GM21447 (cell line): ENCODE measurements at regions not wholly inside any gene's neighbourhood (a gene's known extent, or its start where the extent isn't known, plus 50 kb on each side); places are given as distances from the start of the nearest gene placed in this dataset.

ENCODE experiments used
- ATAC-seq: cut with Tn5 transposase; IDR thresholded peaks from one replicate; pipeline ENCODE4 v1.9.1; 2021; ENCODE audit not compliant: unreplicated experiment

DNA sequence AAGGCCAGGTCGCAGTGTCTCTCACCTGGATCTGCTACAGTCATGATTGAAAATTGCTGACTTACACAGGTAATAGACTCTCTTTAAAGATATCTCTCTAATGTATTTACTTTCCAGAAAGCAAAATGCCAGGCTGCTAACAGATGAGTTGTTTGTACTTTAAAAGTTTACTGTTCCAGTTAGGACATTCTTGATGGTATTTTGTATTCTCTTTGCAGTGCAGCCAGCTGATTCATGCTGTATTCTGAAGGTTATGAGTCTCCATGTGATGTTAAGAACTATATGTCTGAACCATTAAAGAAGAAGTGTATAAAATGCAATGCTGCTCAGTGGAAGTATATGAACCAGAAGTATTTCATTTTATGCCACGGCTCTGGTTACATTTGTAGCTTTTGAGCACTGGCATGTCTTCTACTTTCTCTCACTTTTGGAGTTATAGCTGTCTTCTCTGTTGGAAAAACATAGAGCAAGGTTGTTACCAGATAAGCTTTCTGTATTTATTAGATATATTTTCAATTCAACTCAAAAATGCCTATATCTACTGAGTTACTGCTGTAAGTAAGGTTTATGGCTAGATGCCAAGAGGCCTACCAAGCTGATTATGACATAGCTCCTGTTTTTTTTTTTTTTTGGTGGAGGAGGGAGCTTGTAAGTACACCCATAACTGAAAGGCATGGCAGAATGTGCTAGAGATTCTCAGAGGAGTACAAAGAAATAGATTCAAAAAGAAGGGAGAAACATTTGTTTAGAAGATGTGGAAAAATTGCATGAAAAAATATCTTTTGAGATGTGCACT, 130.5 kb upstream of the MAN1A1 start:
- ATAC-seq = no peak

DNA sequence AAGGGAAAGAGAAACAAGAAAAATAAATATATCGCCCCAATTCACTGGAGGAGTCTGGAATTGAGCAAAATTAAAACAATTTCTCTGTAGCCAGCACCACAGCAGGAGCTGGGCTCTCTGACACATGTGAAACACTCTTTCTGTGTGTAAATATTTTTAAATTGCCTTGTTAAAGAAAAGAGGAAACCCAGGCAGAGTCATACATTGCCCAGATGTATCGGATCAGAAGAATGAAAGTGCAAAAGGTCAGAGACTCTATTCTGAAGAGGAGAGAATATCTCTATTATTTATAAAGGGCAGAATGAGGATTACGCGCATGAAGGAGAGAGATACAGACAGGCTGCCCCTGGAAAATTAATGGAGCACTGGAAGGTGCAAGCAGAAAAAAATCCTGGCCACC, 127.0 kb upstream of the MAN1A1 start:
- ATAC-seq = peak; percentile 90

DNA sequence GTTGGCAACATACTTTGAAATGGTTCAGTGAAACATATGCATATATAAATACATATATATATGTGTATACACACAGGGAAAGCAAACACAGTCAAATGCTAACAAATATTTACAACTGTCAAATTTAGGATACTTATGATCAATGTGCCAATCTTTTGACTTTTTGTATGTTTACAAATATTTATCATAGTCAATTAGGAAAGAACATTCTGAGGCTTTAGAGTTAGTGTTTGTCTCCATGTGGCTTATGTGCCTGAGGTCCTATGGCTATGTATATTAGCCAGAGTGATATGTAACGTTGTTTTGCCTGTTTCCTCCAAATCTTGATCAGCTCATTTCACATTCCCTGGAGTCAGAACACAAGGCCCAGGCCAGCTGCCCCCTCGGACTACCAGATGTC, 126.5 kb upstream of the MAN1A1 start:
- peak; percentile 19 for ATAC-seq

DNA sequence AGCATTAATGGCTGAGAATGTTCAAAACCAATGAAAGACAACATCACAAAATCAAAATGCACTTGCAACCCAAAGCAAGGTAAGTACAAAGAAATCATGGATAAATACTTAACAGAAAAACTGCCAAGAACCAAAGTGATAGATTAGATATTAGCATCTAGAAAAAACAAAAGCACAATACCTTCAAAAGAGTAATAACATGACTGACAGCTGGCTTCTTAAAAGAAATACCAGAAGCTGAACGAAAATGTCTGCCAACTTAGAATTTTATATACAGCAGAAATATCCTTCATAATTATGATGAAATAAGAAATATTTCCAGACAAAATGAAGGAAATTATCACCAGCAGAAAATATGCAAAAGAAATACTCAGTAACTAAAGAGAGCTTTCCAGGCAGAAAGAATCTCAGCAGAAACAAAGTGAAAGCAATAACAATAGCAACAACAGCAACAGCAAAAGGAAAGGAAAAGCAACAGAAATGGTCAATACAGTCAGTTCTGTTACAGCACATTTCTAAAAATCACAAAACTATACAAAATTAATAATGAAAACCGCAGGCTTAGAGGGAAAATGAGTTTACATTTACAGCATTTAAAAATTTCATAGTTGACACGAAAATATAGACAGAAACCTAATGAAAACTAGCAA, 121.5 kb upstream of the MAN1A1 start:
- peak; percentile 57 for ATAC-seq

DNA sequence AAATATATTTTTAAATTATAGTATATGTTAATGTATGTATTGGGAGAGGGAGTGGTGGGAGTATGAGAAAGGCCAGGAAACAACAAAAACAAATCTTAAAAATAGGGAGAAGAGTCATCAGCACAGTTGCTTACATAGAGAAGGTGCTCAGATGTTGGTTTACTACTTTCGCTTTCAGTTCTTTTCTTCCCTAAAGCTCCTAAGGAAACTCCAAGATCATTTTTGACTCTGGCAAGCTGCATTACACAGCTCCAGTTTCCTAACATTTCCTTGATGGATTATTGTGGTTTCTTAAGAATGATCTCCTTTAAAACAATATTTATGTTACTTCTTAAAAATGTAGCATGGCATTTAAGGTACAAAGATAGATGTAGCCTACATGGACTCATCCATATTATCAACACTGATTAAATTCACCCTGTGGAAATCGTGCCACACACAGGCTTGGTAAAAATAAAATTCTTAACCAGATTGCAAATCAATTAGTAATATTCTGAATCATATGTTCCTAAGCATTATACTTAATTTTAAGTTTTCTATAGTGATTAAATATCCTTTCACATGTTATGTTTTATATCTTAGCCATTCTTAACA, 118.0 kb upstream of the MAN1A1 start:
- ATAC-seq = no peak

DNA sequence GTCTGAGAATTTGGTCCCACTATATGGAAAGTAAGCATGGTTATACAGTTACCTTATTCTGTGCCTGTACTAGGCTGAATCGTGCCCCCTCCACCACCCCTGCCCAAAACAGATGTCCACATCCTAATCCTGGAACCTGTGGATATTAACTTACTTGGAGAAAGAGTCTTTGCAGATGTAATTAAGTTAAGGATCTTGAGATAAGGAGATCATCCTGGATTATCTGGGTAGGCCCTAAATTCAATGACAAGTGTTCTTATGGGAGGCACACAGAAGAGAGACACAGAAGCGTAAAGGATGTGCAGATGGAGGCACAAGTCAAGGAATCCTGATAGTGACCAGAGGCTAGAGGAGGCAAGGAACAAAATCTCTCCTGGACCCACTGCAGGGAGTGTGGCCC, 116.7 kb upstream of the MAN1A1 start:
- ATAC-seq = no peak

DNA sequence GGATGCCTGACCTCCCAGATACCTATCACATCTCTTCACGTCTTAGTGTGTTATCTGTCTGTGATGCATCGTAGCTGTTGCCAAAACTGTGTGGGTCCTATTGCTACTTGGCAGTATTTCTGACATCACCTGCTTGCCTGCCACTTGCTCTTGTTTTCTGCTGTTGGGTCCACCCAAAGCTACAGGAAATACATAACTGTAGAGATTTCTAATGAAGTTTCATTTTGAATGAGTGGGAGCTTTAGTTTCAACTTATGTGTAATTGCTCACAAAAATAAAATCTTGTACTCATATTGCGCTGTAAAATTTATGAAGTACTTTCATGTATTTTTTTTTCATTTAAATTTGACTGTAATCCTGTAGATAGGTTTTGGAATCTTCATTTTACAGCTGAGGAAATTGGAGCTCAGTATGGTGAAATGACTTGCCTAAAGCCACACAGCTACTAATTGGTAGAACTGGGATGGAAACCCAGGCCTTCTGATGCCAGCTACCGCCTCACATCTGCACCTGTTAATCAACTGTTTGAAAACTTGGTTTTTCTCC, 113.6 kb upstream of the MAN1A1 start:
- peak; percentile 71 for ATAC-seq

DNA sequence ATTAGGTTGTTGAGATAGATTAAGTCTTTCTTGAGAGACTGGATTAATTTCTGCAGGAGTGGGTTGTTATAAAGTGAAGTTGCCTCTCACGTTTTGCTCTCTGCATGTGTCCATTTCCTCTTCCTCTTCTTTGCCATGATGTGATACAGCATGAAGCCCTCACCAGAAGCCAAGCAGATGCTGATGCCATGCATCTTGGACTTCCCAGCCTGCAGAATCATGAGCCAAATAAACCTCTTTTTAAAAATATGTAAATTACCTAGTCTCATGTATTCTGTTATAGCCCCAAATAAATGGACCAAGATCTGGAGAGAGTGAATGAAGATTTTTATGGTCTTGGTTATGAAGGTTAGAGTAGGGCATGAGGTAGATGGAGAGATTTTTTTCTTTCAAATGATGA, 111.6 kb upstream of the MAN1A1 start:
- no peak for ATAC-seq

DNA sequence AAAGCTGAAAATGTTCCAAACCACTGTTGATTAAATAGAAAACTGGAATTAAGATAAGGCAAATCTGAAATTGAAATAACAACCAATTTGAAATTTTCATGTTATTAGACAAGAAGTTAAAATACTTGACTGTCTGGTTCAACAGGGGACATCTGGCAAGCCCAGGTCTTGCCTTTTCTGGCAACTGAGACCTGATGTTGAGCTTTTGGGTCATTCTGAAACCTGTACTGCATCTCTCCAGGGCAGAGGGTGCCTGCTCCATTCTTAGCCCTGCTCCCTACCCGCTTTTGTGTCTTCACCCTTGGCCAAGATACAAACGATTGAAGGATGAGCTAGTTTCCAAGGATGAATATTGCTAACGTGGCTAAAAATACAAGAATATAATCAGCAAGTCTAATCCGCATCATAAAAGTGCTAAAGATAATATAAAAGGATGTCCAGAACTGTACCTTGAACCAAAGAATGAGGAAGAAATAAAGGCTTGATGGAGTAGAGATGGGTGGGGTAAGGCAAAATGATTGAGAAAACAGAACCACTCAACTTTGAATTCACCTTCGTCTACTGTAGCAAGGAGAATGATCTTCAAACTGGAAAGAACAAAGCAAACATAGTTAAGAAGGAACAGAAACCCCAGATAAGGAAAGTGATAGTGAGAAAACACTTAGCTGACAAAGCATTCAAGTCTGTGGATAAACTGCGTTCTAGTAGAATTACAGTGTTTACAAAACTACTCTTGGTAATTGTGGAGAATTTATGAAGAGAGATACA, 109.8 kb upstream of the MAN1A1 start:
- ATAC-seq = peak; percentile 75

DNA sequence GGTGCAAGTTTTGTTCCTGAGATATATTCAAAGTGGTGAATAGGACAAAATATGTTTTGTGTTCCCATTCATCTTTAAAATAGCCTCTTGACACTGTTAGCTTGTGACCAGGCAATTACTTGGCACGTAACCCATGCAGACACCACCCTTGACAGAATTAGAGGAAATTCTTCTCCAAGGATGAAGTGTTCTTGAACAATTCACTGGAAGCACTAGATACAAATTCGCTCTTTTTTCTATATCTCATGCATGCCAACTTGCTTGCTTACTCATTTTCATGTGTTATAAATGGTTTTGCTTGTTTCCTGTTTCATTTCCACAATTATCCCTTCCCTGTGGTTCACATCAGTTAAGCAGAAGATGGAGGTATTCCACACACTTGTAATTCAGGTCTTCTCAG, 105.2 kb upstream of the MAN1A1 start:
- no peak for ATAC-seq

DNA sequence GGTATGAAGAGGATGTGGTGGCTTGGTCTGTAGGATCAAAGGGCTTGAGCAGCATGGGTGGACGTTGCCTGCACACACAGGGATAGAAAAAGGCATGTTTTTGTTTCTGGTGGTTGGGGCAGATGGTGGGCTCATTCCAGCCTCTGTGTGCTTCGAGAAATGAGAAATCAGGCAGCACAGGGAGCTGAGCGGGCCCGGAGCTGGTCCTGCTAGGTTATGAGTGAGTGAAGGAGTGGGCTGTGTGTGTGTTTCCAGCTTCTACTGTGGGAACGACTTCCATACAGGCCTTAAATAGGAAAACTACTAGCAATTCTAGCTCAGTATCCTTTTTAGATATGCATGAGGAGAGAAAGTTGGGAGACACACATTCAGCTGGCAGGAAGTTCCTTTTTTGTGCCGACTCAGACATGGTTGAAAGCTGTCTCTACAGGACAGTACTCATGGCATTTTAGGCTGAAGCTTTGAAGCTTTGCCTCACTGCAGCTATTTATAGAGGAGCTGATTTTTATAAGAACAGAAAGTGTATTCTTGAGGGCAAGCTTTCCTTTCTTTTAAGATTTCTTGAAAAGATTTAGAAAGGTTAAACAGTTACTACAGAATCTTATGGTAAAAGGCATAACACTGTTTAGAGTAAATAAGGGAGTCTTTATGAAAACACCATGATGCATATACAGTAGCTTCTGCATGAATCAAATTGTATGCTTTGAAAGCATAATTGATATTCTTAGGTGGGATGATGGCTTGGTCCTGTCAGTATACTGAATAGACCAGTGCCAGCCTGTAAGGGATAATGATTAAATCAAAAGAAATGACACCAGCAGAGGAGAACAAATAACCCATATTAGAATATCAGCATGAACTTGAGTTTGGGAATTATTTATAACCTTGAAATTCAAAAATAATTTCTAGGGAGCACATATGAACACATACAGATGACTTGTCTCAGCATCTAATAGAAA, 104.0 kb upstream of the MAN1A1 start:
- ATAC-seq = no peak

DNA sequence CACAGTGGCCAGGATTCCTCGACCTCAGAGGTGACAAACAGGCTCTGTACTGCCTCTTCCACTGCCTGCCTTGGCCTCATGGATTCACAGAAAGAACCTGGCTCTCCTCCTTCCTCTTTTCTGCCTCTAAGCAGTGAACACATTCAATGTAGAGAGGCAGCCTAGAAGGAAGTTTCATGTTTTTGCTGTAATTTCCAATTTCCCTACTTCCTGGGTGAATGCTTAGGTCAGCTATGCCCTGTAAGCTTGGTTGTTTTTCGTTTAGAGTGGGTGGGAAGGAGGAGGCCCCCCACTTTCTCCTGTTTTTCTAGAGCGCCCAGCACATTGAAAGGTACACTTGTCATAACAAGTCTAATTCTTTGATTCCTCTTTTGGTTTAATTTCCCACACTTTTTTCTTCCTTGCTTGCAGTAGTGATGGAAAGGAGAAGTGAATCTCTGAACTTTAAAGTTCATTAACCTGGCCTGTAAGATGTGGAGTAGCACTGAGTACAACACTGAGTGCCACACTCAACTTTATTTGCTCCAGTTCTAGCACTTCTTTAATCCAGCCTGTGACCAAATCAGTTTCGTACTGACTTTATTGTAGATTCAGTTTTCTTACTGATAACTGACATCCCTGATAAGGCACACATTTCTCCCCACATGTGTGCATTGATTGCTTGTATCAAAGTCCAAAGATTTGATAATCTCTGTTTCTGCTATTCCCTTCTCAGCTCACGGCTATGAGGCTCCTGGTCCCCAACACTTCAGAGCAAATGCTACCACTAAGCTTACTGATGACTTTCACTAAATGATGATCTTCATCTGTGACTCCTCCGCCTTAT, 100.0 kb upstream of the MAN1A1 start:
- ATAC-seq = peak; percentile 30

DNA sequence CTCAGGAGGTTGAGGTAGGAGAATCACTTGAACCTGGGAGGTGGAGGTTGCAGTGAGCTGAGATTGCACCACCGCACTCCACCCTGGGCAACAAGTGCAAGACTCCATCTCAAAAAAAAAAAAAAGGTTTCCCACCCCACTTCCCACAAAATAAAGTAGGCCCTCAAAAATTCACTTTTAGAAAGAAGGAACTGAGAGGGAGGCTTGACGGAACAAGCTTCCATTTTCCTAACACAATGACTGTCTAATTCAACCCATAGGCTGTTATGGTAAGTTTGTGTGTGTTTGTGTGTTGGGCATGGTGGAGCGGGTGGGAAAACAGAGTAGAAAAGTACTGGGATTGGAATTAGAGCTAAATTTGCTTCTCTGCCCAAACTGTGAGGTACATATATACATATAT, 98.4 kb upstream of the MAN1A1 start:
- ATAC-seq = no peak

DNA sequence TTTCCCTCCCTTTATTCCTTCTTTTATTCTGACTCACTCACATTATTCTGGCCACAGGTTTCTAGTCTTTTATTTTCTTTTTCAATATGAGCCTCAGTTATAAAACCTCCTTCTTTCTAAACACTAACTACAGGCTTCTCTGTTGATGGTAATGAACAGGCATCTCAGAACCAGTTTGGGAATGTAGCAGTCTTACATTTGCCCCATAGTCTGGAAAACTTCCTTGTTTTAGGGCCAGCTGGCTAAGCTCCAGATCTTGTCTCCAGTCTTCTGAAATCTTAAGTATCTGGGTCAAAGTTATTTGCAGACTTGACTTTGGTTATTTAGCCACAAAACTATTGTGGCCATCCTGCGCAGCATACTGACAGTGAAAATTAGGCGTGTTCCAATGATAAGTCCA, 97.0 kb upstream of the MAN1A1 start:
- ATAC-seq = no peak

DNA sequence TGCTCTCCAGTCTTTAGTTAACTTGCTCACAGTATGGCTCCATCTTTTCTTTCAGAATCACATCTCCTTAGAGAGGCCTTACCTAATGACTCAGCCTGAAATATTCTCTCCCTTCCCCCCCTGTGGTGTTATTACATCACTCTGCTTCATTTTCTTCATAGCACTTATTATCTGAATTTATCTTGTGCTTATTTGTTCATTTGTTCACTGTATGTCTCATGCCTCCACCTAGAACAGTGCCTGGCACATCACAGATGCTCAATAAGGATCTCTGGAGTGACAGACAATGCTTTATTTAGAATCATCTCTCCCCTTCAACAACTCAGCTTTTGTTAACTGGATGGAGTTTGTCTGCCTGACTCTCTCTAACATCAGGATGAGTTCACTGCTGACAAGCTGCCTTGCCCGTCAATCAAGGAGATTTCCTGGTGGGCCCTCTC, 96.6 kb upstream of the MAN1A1 start:
- peak; percentile 27 for ATAC-seq

DNA sequence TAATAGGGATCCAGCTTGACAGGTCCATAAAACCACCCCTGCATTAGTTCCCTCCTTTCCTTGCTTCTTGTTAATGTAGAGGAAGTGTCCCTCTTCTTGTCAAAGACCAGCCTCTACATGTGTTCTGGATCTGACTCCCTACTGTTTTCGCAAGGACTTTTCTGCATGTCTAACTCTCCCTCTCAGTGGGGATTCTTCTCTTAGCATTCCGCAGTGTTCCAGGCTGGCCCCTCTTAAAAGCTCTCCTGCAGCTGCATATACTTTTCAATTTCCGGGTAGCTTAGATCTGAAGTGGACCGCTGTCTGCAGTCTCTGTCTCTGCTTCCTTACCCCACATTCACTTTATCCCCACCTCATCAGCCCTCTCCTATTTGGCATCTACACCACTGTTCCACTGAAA, 96.1 kb upstream of the MAN1A1 start:
- no peak for ATAC-seq

DNA sequence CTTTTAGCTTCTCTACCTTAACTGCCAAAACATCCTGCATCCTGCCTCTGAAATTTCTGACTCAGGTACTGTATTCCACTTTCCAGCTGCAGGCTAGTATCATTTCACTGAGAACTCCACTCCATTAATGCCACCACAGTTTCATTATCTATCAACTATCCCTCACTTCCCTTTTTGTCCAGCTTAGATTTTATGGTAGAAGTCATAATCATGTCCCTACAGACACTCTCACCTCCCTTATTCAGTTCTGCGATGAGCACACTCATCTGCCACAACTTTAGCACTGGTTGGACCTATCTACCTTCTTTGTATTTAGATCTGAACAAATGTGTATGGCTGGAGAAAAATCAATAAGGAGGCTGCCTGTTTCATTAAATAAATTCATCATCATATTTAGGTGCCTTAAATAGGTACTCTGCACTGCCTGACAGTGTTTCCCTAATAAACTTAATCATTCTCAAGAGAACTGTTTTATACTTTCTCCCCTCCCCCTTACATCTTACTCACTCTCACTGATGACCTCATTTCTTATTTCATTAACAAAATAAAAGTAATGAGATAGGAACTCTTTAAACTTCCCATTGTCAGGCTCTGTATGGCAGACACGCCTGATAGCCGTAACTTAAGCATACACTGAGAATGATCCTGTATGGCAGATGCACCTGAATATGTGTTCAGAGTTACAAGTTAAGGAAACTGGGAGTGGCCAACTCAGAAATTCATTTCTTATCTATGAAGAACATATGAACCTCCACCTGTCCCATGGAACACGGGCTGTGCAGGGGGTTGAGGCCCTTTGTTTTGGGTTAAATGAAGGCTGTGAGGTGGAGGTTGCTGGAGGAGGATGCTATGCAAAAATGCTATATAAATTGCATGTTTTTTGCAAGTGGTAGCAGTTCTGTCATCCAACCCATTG, 95.3 kb upstream of the MAN1A1 start:
- ATAC-seq = peak; percentile 52

DNA sequence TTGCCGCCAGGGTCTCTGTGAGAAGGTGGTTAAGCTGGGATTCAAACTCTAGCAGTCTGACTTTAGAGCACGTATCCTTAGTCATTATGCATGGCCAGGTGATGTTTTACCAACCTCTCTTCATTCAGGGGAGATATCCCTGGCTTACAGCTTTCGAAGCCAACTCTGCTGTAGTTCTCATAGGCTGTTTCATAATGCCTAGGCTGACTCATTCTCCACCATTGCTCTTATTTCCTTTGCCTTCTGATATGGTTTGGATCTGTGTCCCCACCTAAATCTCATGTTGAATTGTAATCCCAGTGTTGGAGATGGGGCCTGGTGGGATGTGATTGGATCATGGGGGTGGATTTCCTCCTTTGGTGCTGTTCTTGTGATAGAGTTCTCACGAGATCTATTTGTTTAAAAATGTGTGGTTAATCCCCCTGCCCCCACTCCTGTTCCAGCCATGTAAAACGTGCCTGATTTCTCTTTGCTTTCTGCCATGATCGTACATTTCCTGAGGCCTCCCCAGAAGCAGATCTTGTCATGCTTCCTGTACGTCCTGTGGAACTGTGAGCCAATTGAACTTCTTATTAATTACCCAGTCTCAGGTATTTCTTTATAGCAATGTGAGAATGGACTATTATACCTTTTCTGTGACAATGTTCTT, 94.6 kb upstream of the MAN1A1 start:
- ATAC-seq = peak; percentile 1
